ENCODE measurements at regions not wholly inside any gene's neighbourhood (a gene's known extent, or its start where the extent isn't known, plus 50 kb on each side); places are given as distances from the start of the nearest gene placed in this dataset.
A peak's percentile ranks its signal among the peaks of the same experiment; 100 is the strongest.

- ATAC-seq (ENCODE audit: insufficient read depth, low FRiP score) (no peak), DNase-seq (no peak)
- H3K4me3 ChIP-seq: no peak overlapping the region
- WGBS, 2 donors: 61 to 73% methylated on average over 2 of the region's 2 CpGs
- H3K36me3 ChIP-seq (ENCODE audit: control insufficient read depth in 4 of 4, insufficient read depth in 4 of 4, low read length in 4 of 4): no peaks in the 10 kb centered on the region
- TF ChIP-seq CTCF (IDR thresholded peaks at IDR 0.05; ENCODE audit: control extremely low read depth, extremely low read depth): no peak
- H3K27ac ChIP-seq (ENCODE audit: low read depth in 1 of 2, low read length in 1 of 2): no peak overlapping the region
- no peaks in the 10 kb centered on the region for H3K4me1 ChIP-seq (ENCODE audit: control insufficient read depth in 5 of 5, insufficient read depth in 5 of 5, low read length in 5 of 5)
- no peak overlapping the region for H3K9ac ChIP-seq (ENCODE audit: insufficient read depth in 1 of 2, low read length in 2 of 2)
- H3K9me3 ChIP-seq (ENCODE audit: control insufficient read depth in 4 of 4, insufficient read depth in 3 of 4, low read length in 3 of 4): peaks cover 0 to 5% (median 2%) of the 10 kb centered on the region in 4 donors
- H3K27me3 ChIP-seq (ENCODE audit: control insufficient read depth in 3 of 3, insufficient read depth in 3 of 3, low read length in 2 of 3): no peaks in the 10 kb centered on the region
Observed at GRCh38 chr4:157727163-157727562, 445.7 kb downstream of the GASK1B start.

DNA sequence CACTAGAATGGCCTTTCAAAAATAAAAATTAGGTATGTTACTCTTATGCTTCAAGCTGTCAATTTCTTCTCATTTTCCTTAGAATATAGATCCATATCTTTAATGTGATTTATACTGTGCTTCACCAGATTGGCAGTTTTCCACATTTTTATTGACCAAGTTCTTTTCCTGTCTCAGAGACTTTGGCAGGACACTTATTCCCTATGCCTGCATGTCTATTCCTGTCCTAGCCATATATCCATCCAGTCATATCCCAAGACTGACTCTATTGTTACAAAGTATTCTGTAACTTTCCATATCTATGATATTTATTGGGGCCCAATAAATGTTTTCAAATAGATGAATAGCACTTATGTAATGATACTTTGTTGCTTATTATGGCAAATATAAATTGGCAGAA lies 450.7 kb downstream of the GASK1B start:
- H3K36me3 ChIP-seq (ENCODE audit: control insufficient read depth in 4 of 4, insufficient read depth in 4 of 4, low read length in 4 of 4): no peaks in the 10 kb centered on the region
- H3K9me3 ChIP-seq (ENCODE audit: control insufficient read depth in 4 of 4, insufficient read depth in 3 of 4, low read length in 3 of 4): peaks cover 0 to 5% (median 0%) of the 10 kb centered on the region in 4 donors
- H3K9ac ChIP-seq (ENCODE audit: insufficient read depth in 1 of 2, low read length in 2 of 2): no peak overlapping the region
- H3K27me3 ChIP-seq (ENCODE audit: control insufficient read depth in 3 of 3, insufficient read depth in 3 of 3, low read length in 2 of 3): no peaks in the 10 kb centered on the region
- ATAC-seq (ENCODE audit: insufficient read depth, low FRiP score) (no peak), DNase-seq (no peak)
- H3K4me1 ChIP-seq (ENCODE audit: control insufficient read depth in 5 of 5, insufficient read depth in 5 of 5, low read length in 5 of 5): no peaks in the 10 kb centered on the region
- no peak overlapping the region for H3K27ac ChIP-seq (ENCODE audit: low read depth in 1 of 2, low read length in 1 of 2)
- no peak overlapping the region for H3K4me3 ChIP-seq
- TF ChIP-seq CTCF (IDR thresholded peaks at IDR 0.05; ENCODE audit: control extremely low read depth, extremely low read depth): no peak

- Histone ChIP-seq H3K4me3 (no peak overlapping the region), H3K4me1 (ENCODE audit: control insufficient read depth in 5 of 5, insufficient read depth in 5 of 5, low read length in 5 of 5) (no peaks in the 10 kb centered on the region), H3K9ac (ENCODE audit: insufficient read depth in 1 of 2, low read length in 2 of 2) (no peak overlapping the region), H3K36me3 (ENCODE audit: control insufficient read depth in 4 of 4, insufficient read depth in 4 of 4, low read length in 4 of 4) (no peaks in the 10 kb centered on the region), H3K9me3 (ENCODE audit: control insufficient read depth in 4 of 4, insufficient read depth in 3 of 4, low read length in 3 of 4) (peaks cover 0 to 2% (median 0%) of the 10 kb centered on the region in 4 donors), H3K27me3 (ENCODE audit: control insufficient read depth in 3 of 3, insufficient read depth in 3 of 3, low read length in 2 of 3) (no peaks in the 10 kb centered on the region), H3K27ac (ENCODE audit: low read depth in 1 of 2, low read length in 1 of 2) (no peak overlapping the region)
- DNase-seq (peak in 2 of 3 donors; percentile 28 to 39), ATAC-seq (ENCODE audit: insufficient read depth, low FRiP score) (no peak)
- TF ChIP-seq CTCF (IDR thresholded peaks at IDR 0.05; ENCODE audit: control extremely low read depth, extremely low read depth): no peak
- 41 to 44% methylated on average over 4 of the region's 4 CpGs for WGBS, 2 donors
Observed at GRCh38 chr4:157713342-157713741, 459.5 kb downstream of the GASK1B start.

DNA sequence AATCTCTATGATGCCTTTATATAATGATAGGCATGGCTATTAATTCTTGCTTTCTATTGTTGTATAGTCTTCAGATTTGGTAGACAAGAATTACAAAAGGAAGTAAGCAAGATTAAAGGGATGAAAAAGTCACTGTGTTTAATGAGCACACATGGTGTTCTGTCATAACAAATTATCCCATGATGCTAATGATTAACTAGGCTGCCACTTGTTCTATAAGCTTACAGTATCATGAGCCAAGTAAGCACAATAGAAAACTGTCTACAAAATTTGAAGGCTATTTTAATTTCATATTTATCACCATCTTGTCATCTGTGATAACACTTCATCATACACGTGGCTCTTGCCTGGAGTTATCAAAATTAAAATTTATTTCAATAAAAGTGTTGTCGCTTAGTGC lies 466.7 kb downstream of the GASK1B start:
- H3K27ac ChIP-seq (ENCODE audit: low read depth in 1 of 2, low read length in 1 of 2): no peak overlapping the region
- 59 to 63% methylated on average over 2 of the region's 2 CpGs for WGBS, 2 donors
- no peak overlapping the region for H3K9ac ChIP-seq (ENCODE audit: insufficient read depth in 1 of 2, low read length in 2 of 2)
- DNase-seq (peak in 1 of 3 donors; percentile 3), ATAC-seq (ENCODE audit: insufficient read depth, low FRiP score) (no peak)
- H3K36me3 ChIP-seq (ENCODE audit: control insufficient read depth in 4 of 4, insufficient read depth in 4 of 4, low read length in 4 of 4): no peaks in the 10 kb centered on the region
- H3K4me3 ChIP-seq: no peak overlapping the region
- TF ChIP-seq CTCF (IDR thresholded peaks at IDR 0.05; ENCODE audit: control extremely low read depth, extremely low read depth): no peak
- no peaks in the 10 kb centered on the region for H3K27me3 ChIP-seq (ENCODE audit: control insufficient read depth in 3 of 3, insufficient read depth in 3 of 3, low read length in 2 of 3)
- H3K9me3 ChIP-seq (ENCODE audit: control insufficient read depth in 4 of 4, insufficient read depth in 3 of 4, low read length in 3 of 4): peaks cover 0 to 3% (median 0%) of the 10 kb centered on the region in 4 donors
- H3K4me1 ChIP-seq (ENCODE audit: control insufficient read depth in 5 of 5, insufficient read depth in 5 of 5, low read length in 5 of 5): no peaks in the 10 kb centered on the region

All from lung (tissue), 11 donors.